ENCODE measurements at regions not wholly inside any gene's neighbourhood (a gene's known extent, or its start where the extent isn't known, plus 50 kb on each side); places are given as distances from the start of the nearest gene placed in this dataset.
"Not testable (repeated sequence)": the region's sequence is repeated elsewhere in the genome, so short reads cannot be mapped to it uniquely, and the experiment has no call there.

GRCh38 chr7:138358850-138359341 lies 101.2 kb upstream of the TRIM24 start:
- Histone ChIP-seq H3K27me3 (no peaks in the 10 kb centered on the region), H3K4me3 (no peak overlapping the region), H3K9me3 (no peaks in the 10 kb centered on the region), H3K27ac (no peak overlapping the region), H3K4me1 (no peaks in the 10 kb centered on the region), H3K36me3 (no peaks in the 10 kb centered on the region)
- no peak for TF ChIP-seq CTCF (IDR thresholded peaks at IDR 0.05)
- DNase-seq (ENCODE audit: low spot score) = no peak

GRCh38 chr7:138359870-138360559 lies 100.0 kb upstream of the TRIM24 start:
- Histone ChIP-seq H3K4me3 (no peak overlapping the region), H3K27ac (no peak overlapping the region), H3K9me3 (no peaks in the 10 kb centered on the region), H3K4me1 (no peaks in the 10 kb centered on the region), H3K36me3 (no peaks in the 10 kb centered on the region), H3K27me3 (no peaks in the 10 kb centered on the region)
- no peak for DNase-seq (ENCODE audit: low spot score)
- TF ChIP-seq CTCF (IDR thresholded peaks at IDR 0.05) = no peak

GRCh38 chr7:138363721-138364120 lies 96.3 kb upstream of the TRIM24 start:
- no peak overlapping the region for H3K4me3 ChIP-seq
- TF ChIP-seq CTCF (IDR thresholded peaks at IDR 0.05) = no peak
- no peak for DNase-seq (ENCODE audit: low spot score)
- no peaks in the 10 kb centered on the region for H3K4me1 ChIP-seq
- H3K36me3 ChIP-seq = no peaks in the 10 kb centered on the region
- no peaks in the 10 kb centered on the region for H3K27me3 ChIP-seq
- no peaks in the 10 kb centered on the region for H3K9me3 ChIP-seq
- no peak overlapping the region for H3K27ac ChIP-seq

GRCh38 chr7:138366137-138366536 lies 93.9 kb upstream of the TRIM24 start:
- DNase-seq (ENCODE audit: low spot score); H3K4me1 ChIP-seq; H3K27ac ChIP-seq; H3K36me3 ChIP-seq; H3K4me3 ChIP-seq; H3K27me3 ChIP-seq: not testable (repeated sequence)
- H3K9me3 ChIP-seq = peaks cover 3 to 22% of the 10 kb centered on the region in 2 donors

GRCh38 chr7:138366676-138367075 lies 93.4 kb upstream of the TRIM24 start:
- DNase-seq (ENCODE audit: low spot score); H3K36me3 ChIP-seq; H3K27ac ChIP-seq; H3K27me3 ChIP-seq; H3K4me3 ChIP-seq; H3K4me1 ChIP-seq: not testable (repeated sequence)
- peaks cover 3 to 22% of the 10 kb centered on the region in 2 donors for H3K9me3 ChIP-seq

- no peak for DNase-seq (ENCODE audit: low spot score)
- Histone ChIP-seq H3K4me3 (no peak overlapping the region), H3K4me1 (no peaks in the 10 kb centered on the region), H3K27ac (no peak overlapping the region), H3K36me3 (no peaks in the 10 kb centered on the region), H3K27me3 (no peaks in the 10 kb centered on the region), H3K9me3 (peaks cover 3 to 22% of the 10 kb centered on the region in 2 donors)
- no peak for TF ChIP-seq CTCF (IDR thresholded peaks at IDR 0.05)
These were observed 90.3 kb upstream of the TRIM24 start for GRCh38 chr7:138369797-138370196.

GRCh38 chr7:138370956-138371355 lies 89.1 kb upstream of the TRIM24 start:
- peaks cover 3 to 22% of the 10 kb centered on the region in 2 donors for H3K9me3 ChIP-seq

More at GRCh38 chr7:138370956-138371355, 89.1 kb upstream of the TRIM24 start:
- H3K4me3 ChIP-seq = no peak overlapping the region
- H3K27ac ChIP-seq = no peak overlapping the region
- no peak for TF ChIP-seq CTCF (IDR thresholded peaks at IDR 0.05)
- no peaks in the 10 kb centered on the region for H3K4me1 ChIP-seq
- H3K36me3 ChIP-seq = no peaks in the 10 kb centered on the region
- H3K27me3 ChIP-seq = no peaks in the 10 kb centered on the region
- DNase-seq (ENCODE audit: low spot score) = no peak
